Lower leg skin (tissue), 4 donors: ENCODE measurements at regions not wholly inside any gene's neighbourhood (a gene's known extent, or its start where the extent isn't known, plus 50 kb on each side); places are given as distances from the start of the nearest gene placed in this dataset.

Experiments
- DNase-seq, 2 donors: peaks; one replicate each; pipeline ENCODE4 v3.0.0-alpha.2; 2019; ENCODE audit warnings: low spot score in 2 of 2
- H3K4me3 ChIP-seq: fragments of 200-600 bp; sonication (generic); 2 replicates; pipeline ENCODE4 v1.5.1; 2017; ENCODE audit warnings: mild to moderate bottlenecking, low read depth; ENCODE audit not compliant: poor library complexity, severe bottlenecking
- CTCF ChIP-seq, 3 donors: fragments of 450-650 bp; IDR thresholded peaks; one replicate each; pipeline ENCODE4 v1.5.1; 2016; ENCODE audit warnings: antibody characterized with exemption in 3 of 3, mild to moderate bottlenecking in 3 of 3, moderate library complexity in 2 of 3
- POLR2A ChIP-seq, 2 donors: fragments of 450-650 bp; IDR thresholded peaks; one replicate each; pipeline ENCODE4 v1.6.1; 2016 to 2017; ENCODE audit warnings: antibody characterized with exemption in 2 of 2, mild to moderate bottlenecking in 1 of 2, moderate library complexity in 1 of 2
- WGBS, 2 donors: methylation state at CpG; one replicate each; pipeline ENCODE4 v1.1.5; 2018; 5-methylcytosine and 5-hydroxymethylcytosine counted together
- intact Hi-C: fragments of 100-400 bp; cut with DNase I; formaldehyde crosslinking; loops from one replicate; pipeline ENCODE4 v1.15.0; 2023; ENCODE audit warnings: low total_unique reads

DNA sequence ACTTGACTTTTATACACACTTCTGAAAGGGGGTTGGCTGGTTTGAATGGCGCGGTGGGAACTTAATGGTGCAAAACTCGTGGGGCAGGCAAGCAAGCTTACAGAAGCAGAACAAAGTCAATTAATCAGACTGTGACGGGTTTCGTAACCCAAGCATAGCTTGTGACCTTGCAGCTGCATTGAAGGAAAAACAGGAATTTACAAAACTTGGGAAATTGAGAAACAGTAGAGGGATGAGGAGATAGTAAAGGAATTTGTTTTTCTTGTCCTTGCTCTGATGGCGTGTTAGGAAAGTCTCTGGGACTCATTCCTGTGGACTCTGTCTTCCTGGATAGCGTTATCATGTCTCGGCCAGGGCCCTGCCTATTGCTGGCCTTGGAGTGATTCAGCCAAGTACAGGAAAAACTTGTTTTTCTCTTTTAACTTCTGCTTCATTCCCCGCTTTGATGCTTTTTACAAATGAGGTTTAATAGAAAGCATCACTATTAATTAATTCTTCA, 220.0 kb upstream of the KCND2 start:
- 48 to 55% methylated on average over 9 of the region's 9 CpGs for WGBS, 2 donors
- peak in 1 of 2 donors; percentile 55 for DNase-seq
- intact Hi-C loops: no loop called here
- H3K4me3 ChIP-seq: no peak overlapping the region
- TF ChIP-seq POLR2A (IDR thresholded peaks at IDR 0.05) (no peak), CTCF (IDR thresholded peaks at IDR 0.05) (no peak)

DNA sequence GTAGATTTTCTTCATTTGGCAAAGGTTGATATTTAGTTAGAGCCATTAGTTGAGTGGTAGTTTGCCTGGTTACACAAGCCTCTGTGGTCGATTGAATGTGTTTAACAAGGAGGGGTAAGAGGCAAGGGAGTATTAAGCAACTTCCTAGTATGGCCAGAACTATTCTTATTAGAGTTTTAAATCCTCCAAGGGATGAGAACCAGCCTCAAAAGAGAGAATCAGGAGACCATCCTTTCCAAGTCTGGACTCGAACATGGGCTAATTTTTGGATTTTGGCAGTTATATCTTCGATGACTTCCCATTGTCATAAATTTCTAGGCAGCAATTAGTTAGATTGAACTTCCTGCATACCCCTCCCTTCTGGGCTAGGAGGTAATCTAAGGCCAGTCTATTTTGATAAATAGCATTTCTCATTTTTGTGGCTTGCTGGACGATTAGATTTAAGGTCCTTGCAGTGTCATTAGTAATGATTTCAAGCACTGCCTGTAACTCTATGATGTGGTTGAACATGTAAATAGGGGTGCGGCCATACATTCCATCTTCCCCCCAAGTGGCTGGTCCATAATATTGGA, 219.5 kb upstream of the KCND2 start:
- no peak overlapping the region for H3K4me3 ChIP-seq
- intact Hi-C loops: no loop called here
- DNase-seq: no peak
- WGBS, 2 donors: 44 to 50% methylated on average over 5 of the region's 5 CpGs
- TF ChIP-seq CTCF (IDR thresholded peaks at IDR 0.05): no peak
- no peak for TF ChIP-seq POLR2A (IDR thresholded peaks at IDR 0.05)

DNA sequence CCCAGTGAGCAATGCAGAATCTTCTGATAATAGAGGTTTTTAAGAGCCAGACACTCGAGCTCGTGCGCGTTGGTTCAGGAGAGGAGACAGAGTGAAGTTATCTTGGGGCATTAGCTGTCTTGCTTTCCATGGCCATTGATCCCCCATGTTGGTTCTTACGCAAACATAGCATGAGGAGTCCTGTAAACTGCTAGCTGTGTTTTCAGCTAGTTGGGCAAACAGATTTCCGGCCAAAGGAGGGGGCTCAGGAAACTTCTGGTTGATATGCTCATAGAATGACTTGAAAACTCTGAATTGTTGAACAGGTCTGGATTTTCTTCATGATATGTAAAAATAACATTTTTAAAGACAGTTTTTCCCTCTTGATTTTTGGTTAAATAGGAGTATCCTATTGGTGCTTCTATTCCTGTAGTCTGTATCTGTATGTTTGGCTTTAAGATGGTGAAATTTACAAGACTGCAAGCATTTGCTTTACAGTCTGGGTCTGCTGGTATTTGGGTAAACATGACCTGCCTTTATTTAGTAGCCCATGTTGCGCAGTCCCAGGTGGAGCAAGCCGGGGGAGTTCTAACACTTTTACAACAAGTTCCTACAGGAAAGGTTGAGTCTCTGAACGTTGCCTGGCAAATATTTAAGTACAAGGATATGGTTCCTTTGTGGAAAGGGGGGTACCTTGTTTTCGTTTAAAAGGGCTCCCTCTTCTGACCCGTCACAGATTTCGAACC, 218.4 kb upstream of the KCND2 start:
- intact Hi-C loops: no loop called here
- WGBS, 2 donors: 87 to 88% methylated on average over 12 of the region's 12 CpGs
- H3K4me3 ChIP-seq: no peak overlapping the region
- no peak for TF ChIP-seq POLR2A (IDR thresholded peaks at IDR 0.05)
- TF ChIP-seq CTCF (IDR thresholded peaks at IDR 0.05): no peak
- DNase-seq: no peak

DNA sequence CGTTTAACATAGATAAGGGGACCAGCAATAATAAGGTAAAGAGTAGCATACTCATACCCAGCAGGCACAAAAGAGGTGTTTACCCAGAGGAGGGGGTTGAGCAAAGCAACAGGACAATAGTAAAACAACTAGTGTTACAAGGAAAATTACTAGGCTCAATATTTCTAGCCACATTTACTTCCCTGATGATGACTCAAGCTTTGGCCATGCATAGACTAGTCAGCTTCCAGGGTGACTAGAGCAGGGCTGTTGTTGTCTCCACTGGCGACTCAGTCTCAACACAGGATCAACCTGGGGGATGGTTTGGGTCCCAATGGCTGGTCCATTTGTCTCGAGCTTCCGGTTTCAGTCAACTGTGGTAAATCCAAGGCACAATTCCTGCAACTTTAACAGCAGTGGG, 217.7 kb upstream of the KCND2 start:
- WGBS, 2 donors: 89% methylated on average over 4 of the region's 4 CpGs
- DNase-seq: no peak

DNA sequence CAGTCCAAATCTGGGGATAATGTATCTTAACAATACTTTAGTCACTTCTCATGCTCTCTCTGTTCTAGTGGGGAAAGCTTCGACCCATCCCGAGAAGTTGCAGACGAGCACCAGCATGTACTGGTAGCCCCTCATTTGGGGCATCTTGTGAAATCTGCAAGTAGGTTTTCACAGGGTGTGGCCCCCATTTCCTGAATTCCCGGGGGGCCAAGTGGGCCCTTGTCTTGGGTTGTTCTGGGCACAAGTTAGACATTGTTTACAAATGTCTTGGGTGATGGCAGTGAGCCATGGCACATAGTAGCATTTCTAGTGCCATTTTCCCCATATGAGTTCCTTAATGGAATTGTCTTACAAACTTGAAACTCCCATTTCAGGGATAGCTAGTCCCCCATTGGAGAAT, 216.7 kb upstream of the KCND2 start:
- TF ChIP-seq CTCF (IDR thresholded peaks at IDR 0.05) (no peak), POLR2A (IDR thresholded peaks at IDR 0.05) (no peak)
- H3K4me3 ChIP-seq: no peak overlapping the region
- no peak for DNase-seq
- 77 to 89% methylated on average over 4 of the region's 4 CpGs for WGBS, 2 donors
- intact Hi-C loops: no loop called here

More for the DNA sequence above, 217.7 kb upstream of the KCND2 start:
- no peak overlapping the region for H3K4me3 ChIP-seq
- no peak for TF ChIP-seq CTCF (IDR thresholded peaks at IDR 0.05)
- no peak for TF ChIP-seq POLR2A (IDR thresholded peaks at IDR 0.05)
- intact Hi-C loops: no loop called here
